ENCODE measurements at regions not wholly inside any gene's neighbourhood (a gene's known extent, or its start where the extent isn't known, plus 50 kb on each side); places are given as distances from the start of the nearest gene placed in this dataset.

- TF ChIP-seq CTCF (optimal IDR thresholded peaks at IDR 0.05 in 1 of 3, IDR thresholded peaks at IDR 0.05 in 1 of 3, conservative IDR thresholded peaks at IDR 0.05 in 1 of 3; ENCODE audit: extremely low read depth in 1 of 3, insufficient read depth in 2 of 3, low read length in 3 of 3) (no peak), EZH2 (IDR thresholded peaks at IDR 0.05; ENCODE audit: low read length) (no peak)
Observed at GRCh38 chrX:76921176-76921575, 493.7 kb downstream of the MAGEE1 start.
